ENCODE measurements at regions not wholly inside any gene's neighbourhood (a gene's known extent, or its start where the extent isn't known, plus 50 kb on each side); places are given as distances from the start of the nearest gene placed in this dataset.

- DNase-seq (ENCODE audit: low read depth), result no peak
Measured at GRCh38 chr6:165082636-165083035, 226.8 kb downstream of the C6orf118 start.

- no peak for DNase-seq (ENCODE audit: low read depth)
Measured at GRCh38 chr6:165081944-165082532, 227.4 kb downstream of the C6orf118 start.

- DNase-seq (ENCODE audit: low read depth), result no peak
Measured at GRCh38 chr6:165077876-165078275, 231.5 kb downstream of the C6orf118 start.

GRCh38 chr6:165071906-165072305, 237.5 kb downstream of the C6orf118 start:
- no peak for DNase-seq (ENCODE audit: low read depth)

GRCh38 chr6:165060720-165061119, 248.7 kb downstream of the C6orf118 start:
- no peak for DNase-seq (ENCODE audit: low read depth)

- no peak for DNase-seq (ENCODE audit: low read depth)
Measured at GRCh38 chr6:165059032-165059431, 250.4 kb downstream of the C6orf118 start.

GRCh38 chr6:165056292-165056691, 253.1 kb downstream of the C6orf118 start:
- DNase-seq (ENCODE audit: low read depth), result no peak

GRCh38 chr6:165055231-165055630, 254.2 kb downstream of the C6orf118 start:
- no peak for DNase-seq (ENCODE audit: low read depth)

GRCh38 chr6:165052561-165053480, 256.6 kb downstream of the C6orf118 start:
- DNase-seq (ENCODE audit: low read depth), result no peak

- no peak for DNase-seq (ENCODE audit: low read depth)
Measured at GRCh38 chr6:165049362-165049761, 260.0 kb downstream of the C6orf118 start.

- DNase-seq (ENCODE audit: low read depth), result no peak
Measured at GRCh38 chr6:165047952-165048351, 261.5 kb downstream of the C6orf118 start.

GRCh38 chr6:165045631-165046030, 263.8 kb downstream of the C6orf118 start:
- DNase-seq (ENCODE audit: low read depth), result no peak

- no peak for DNase-seq (ENCODE audit: low read depth)
Measured at GRCh38 chr6:165042912-165043311, 266.5 kb downstream of the C6orf118 start.

- DNase-seq (ENCODE audit: low read depth), result no peak
Measured at GRCh38 chr6:165040440-165040839, 269.0 kb downstream of the C6orf118 start.

GRCh38 chr6:165034271-165034741, 275.1 kb downstream of the C6orf118 start:
- no peak for DNase-seq (ENCODE audit: low read depth)

GRCh38 chr6:165031502-165031901, 277.9 kb downstream of the C6orf118 start:
- no peak for DNase-seq (ENCODE audit: low read depth)

GRCh38 chr6:165025040-165025439, 284.4 kb downstream of the C6orf118 start:
- DNase-seq (ENCODE audit: low read depth), result no peak

GRCh38 chr6:165019681-165020080, 289.7 kb downstream of the C6orf118 start:
- DNase-seq (ENCODE audit: low read depth), result no peak

- no peak for DNase-seq (ENCODE audit: low read depth)
Measured at GRCh38 chr6:165015676-165016075, 293.7 kb downstream of the C6orf118 start.

- DNase-seq (ENCODE audit: low read depth), result no peak
Measured at GRCh38 chr6:165013701-165014100, 295.7 kb downstream of the C6orf118 start.

GRCh38 chr6:165012183-165012582, 297.2 kb downstream of the C6orf118 start:
- DNase-seq (ENCODE audit: low read depth), result no peak

GRCh38 chr6:165010556-165011535, 298.6 kb downstream of the C6orf118 start:
- no peak for DNase-seq (ENCODE audit: low read depth)
